Keratinocyte (primary cell): ENCODE measurements at regions not wholly inside any gene's neighbourhood (a gene's known extent, or its start where the extent isn't known, plus 50 kb on each side); places are given as distances from the start of the nearest gene placed in this dataset.

ENCODE experiments used
- DNase-seq: peaks from one replicate; pipeline ENCODE4 v3.0.0-alpha.2; 2011; ENCODE audit warnings: low read depth, missing footprints, low spot score
- FAIRE-seq: peaks from 2 replicates; lab custom pipeline; 2011; peaks lifted over from hg19 to GRCh38; lab: Jason Lieb, UNC
- H2AFZ ChIP-seq: 2 replicates; pipeline ENCODE4 v1.6.0; 2012; ENCODE audit warnings: low read length, control low read depth, inconsistent platforms; ENCODE audit not compliant: control insufficient read depth
- H3K27ac ChIP-seq: 2 replicates; pipeline ENCODE4 v1.5.1; 2011; ENCODE audit warnings: low read length; ENCODE audit not compliant: control insufficient read depth, insufficient read depth
- H3K27me3 ChIP-seq: 3 replicates; pipeline ENCODE4 v1.6.0; 2011; ENCODE audit warnings: low read length; ENCODE audit not compliant: control insufficient read depth, insufficient read depth; ENCODE audit errors: extremely low read depth
- H3K36me3 ChIP-seq, 2 experiments: 2 replicates in 1 of 2; 3 replicates in 1 of 2; pipeline ENCODE4 v1.5.1; 2011; ENCODE audit warnings: low read length in 2 of 2, mild to moderate bottlenecking in 1 of 2; ENCODE audit not compliant: control insufficient read depth in 2 of 2, insufficient read depth in 2 of 2; ENCODE audit errors: extremely low read depth in 1 of 2
- H3K4me1 ChIP-seq: 3 replicates; pipeline ENCODE4 v1.5.1; 2011; ENCODE audit warnings: low read length; ENCODE audit not compliant: control insufficient read depth, insufficient read depth; ENCODE audit errors: extremely low read depth
- H3K4me2 ChIP-seq: 3 replicates; pipeline ENCODE4 v1.6.0; 2011; ENCODE audit warnings: low read depth, low read length; ENCODE audit not compliant: control insufficient read depth, insufficient read depth; ENCODE audit errors: extremely low read depth
- H3K4me3 ChIP-seq, 3 experiments: fragments of 200-600 bp in 1 of 3; sonication (generic) in 1 of 3; 2 replicates in 2 of 3; 3 replicates in 1 of 3; pipeline ENCODE4 v1.5.1; 2011 to 2016; ENCODE audit warnings: low read length in 3 of 3, mild to moderate bottlenecking in 3 of 3, control low read depth in 2 of 3, inconsistent platforms in 1 of 3, low read depth in 1 of 3, mixed read lengths in 1 of 3, mixed run types in 1 of 3, moderate library complexity in 1 of 3; ENCODE audit not compliant: control insufficient read depth in 2 of 3, insufficient read depth in 2 of 3; ENCODE audit errors: extremely low read depth in 1 of 3
- H3K79me2 ChIP-seq: 2 replicates; pipeline ENCODE4 v1.6.0; 2012; ENCODE audit warnings: low read length; ENCODE audit not compliant: control insufficient read depth, insufficient read depth
- H3K9ac ChIP-seq: 3 replicates; pipeline ENCODE4 v1.6.0; 2011; ENCODE audit warnings: low read length; ENCODE audit not compliant: control insufficient read depth, insufficient read depth; ENCODE audit errors: extremely low read depth
- H3K9me1 ChIP-seq: 3 replicates; pipeline ENCODE4 v1.6.0; 2011; ENCODE audit warnings: low read length; ENCODE audit not compliant: control insufficient read depth, insufficient read depth; ENCODE audit errors: extremely low read depth
- H3K9me3 ChIP-seq: 2 replicates; pipeline ENCODE4 v1.5.1; 2012; ENCODE audit warnings: low read depth, low read length; ENCODE audit not compliant: control insufficient read depth
- H4K20me1 ChIP-seq: 3 replicates; pipeline ENCODE4 v1.6.0; 2011; ENCODE audit warnings: low read length; ENCODE audit not compliant: control insufficient read depth, insufficient read depth; ENCODE audit errors: extremely low read depth
- EZH2 ChIP-seq: IDR thresholded peaks from one replicate; pipeline ENCODE4 v1.6.1; 2012; ENCODE audit warnings: inconsistent platforms, mild to moderate bottlenecking, low read length, moderate library complexity
- dilution Hi-C: fragments of 300-500 bp; cut with MboI; formaldehyde crosslinking; loops from one replicate; pipeline ENCODE4 v1.7.0; 2020; ENCODE audit warnings: low sequenced_read_pairs; ENCODE audit not compliant: extremely low pct_ligation_motif_present
- TF ChIP-seq, protein P1 (sequence below), 3 experiments: IDR thresholded peaks in 1 of 3; conservative IDR thresholded peaks in 1 of 3; optimal IDR thresholded peaks in 1 of 3; 2 replicates in 2 of 3; 3 replicates in 1 of 3; pipeline versions ENCODE3 to v1.5.1; 2011; ENCODE audit warnings: low read length in 3 of 3, mild to moderate bottlenecking in 3 of 3, moderate library complexity in 2 of 3, control low read depth in 1 of 3, inconsistent platforms in 1 of 3; ENCODE audit not compliant: insufficient read depth in 2 of 3; ENCODE audit errors: extremely low read depth in 1 of 3

DNA sequence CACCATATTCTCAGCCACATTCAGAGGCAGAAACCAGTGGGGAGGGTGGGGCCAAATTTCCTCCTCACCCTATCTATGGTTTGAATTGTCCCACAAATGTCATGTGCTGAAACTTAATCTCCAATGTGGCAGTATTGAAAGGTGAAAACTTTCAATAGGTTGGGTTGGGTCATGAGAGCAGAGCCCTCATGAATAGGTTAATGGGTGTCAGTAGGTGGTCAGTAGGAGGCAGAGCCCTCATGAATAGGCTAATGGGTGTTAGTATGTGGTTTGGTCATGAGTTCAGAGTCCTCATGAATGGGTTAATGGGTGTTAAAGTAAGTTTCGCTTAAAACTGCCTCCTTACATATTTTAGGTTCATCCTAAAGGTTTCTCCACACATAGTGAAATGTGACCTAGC is 170.0 kb downstream of the FCRL5 start:
- H3K79me2 ChIP-seq = no peaks in the 10 kb centered on the region
- FAIRE-seq = no peak
- H4K20me1 ChIP-seq = no peaks in the 10 kb centered on the region
- H3K9ac ChIP-seq = no peak overlapping the region
- H3K4me1 ChIP-seq = no peaks in the 10 kb centered on the region
- no peak for TF ChIP-seq EZH2
- TF ChIP-seq, protein P1, sequence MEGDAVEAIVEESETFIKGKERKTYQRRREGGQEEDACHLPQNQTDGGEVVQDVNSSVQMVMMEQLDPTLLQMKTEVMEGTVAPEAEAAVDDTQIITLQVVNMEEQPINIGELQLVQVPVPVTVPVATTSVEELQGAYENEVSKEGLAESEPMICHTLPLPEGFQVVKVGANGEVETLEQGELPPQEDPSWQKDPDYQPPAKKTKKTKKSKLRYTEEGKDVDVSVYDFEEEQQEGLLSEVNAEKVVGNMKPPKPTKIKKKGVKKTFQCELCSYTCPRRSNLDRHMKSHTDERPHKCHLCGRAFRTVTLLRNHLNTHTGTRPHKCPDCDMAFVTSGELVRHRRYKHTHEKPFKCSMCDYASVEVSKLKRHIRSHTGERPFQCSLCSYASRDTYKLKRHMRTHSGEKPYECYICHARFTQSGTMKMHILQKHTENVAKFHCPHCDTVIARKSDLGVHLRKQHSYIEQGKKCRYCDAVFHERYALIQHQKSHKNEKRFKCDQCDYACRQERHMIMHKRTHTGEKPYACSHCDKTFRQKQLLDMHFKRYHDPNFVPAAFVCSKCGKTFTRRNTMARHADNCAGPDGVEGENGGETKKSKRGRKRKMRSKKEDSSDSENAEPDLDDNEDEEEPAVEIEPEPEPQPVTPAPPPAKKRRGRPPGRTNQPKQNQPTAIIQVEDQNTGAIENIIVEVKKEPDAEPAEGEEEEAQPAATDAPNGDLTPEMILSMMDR (optimal IDR thresholded peaks at IDR 0.05 in 1 of 3, IDR thresholded peaks at IDR 0.05 in 1 of 3, conservative IDR thresholded peaks at IDR 0.05 in 1 of 3; ENCODE audit: extremely low read depth in 1 of 3, insufficient read depth in 2 of 3, low read length in 3 of 3) = no peak
- DNase-seq = no peak
- no peak overlapping the region for H3K27ac ChIP-seq
- H3K9me1 ChIP-seq = no peaks in the 10 kb centered on the region
- no peak overlapping the region for H3K4me3 ChIP-seq
- H3K9me3 ChIP-seq = no peaks in the 10 kb centered on the region
- no peaks in the 10 kb centered on the region for H3K27me3 ChIP-seq
- H2AFZ ChIP-seq = no peak overlapping the region
- no peak overlapping the region for H3K4me2 ChIP-seq
- dilution Hi-C loops = no loop called here
- H3K36me3 ChIP-seq = no peaks in the 10 kb centered on the region

DNA sequence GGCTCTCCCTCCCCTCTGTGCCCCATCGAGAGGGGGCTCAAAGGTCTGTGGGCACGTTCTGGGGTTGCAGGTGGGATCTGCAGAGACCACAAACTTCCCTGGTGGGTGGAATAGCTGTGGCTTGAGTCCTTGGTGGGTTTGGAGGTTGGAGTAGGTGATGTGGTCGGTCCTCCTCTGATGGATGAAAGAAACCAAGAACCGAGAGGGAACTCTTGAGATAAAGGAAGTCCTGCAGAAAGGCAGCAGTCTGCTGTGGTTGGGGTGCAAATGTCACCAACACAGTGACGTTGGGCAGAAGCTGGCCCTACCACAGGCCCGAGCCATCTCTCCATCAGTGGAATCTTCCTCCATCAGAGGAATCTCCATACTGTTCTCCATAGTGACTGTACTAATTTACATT is 171.8 kb downstream of the FCRL5 start:
- H3K9ac ChIP-seq = no peak overlapping the region
- H3K4me3 ChIP-seq = no peak overlapping the region
- dilution Hi-C loops = no loop called here
- H3K79me2 ChIP-seq = no peaks in the 10 kb centered on the region
- TF ChIP-seq EZH2 = no peak
- TF ChIP-seq, protein P1 (optimal IDR thresholded peaks at IDR 0.05 in 1 of 3, IDR thresholded peaks at IDR 0.05 in 1 of 3, conservative IDR thresholded peaks at IDR 0.05 in 1 of 3; ENCODE audit: extremely low read depth in 1 of 3, insufficient read depth in 2 of 3, low read length in 3 of 3) = no peak
- H3K27ac ChIP-seq = no peak overlapping the region
- H4K20me1 ChIP-seq = no peaks in the 10 kb centered on the region
- H2AFZ ChIP-seq = no peak overlapping the region
- DNase-seq (no peak), FAIRE-seq (no peak)
- H3K9me3 ChIP-seq = no peaks in the 10 kb centered on the region
- no peaks in the 10 kb centered on the region for H3K9me1 ChIP-seq
- H3K27me3 ChIP-seq = no peaks in the 10 kb centered on the region
- H3K4me1 ChIP-seq = no peaks in the 10 kb centered on the region
- no peak overlapping the region for H3K4me2 ChIP-seq
- H3K36me3 ChIP-seq = no peaks in the 10 kb centered on the region
